ENCODE measurements at regions not wholly inside any gene's neighbourhood (a gene's known extent, or its start where the extent isn't known, plus 50 kb on each side); places are given as distances from the start of the nearest gene placed in this dataset.

- Histone ChIP-seq H3K4me3 (no peak overlapping the region), H3K9me3 (peaks cover 0 to 30% (median 14%) of the 10 kb centered on the region in 8 donors), H3K36me3 (no peaks in the 10 kb centered on the region), H3K27me3 (replicated peaks in 1 of 7) (peaks cover 0 to 12% (median 0%) of the 10 kb centered on the region in 7 donors), H3K4me1 (no peaks in the 10 kb centered on the region), H3K27ac (no peak overlapping the region)
- TF ChIP-seq, protein P1, sequence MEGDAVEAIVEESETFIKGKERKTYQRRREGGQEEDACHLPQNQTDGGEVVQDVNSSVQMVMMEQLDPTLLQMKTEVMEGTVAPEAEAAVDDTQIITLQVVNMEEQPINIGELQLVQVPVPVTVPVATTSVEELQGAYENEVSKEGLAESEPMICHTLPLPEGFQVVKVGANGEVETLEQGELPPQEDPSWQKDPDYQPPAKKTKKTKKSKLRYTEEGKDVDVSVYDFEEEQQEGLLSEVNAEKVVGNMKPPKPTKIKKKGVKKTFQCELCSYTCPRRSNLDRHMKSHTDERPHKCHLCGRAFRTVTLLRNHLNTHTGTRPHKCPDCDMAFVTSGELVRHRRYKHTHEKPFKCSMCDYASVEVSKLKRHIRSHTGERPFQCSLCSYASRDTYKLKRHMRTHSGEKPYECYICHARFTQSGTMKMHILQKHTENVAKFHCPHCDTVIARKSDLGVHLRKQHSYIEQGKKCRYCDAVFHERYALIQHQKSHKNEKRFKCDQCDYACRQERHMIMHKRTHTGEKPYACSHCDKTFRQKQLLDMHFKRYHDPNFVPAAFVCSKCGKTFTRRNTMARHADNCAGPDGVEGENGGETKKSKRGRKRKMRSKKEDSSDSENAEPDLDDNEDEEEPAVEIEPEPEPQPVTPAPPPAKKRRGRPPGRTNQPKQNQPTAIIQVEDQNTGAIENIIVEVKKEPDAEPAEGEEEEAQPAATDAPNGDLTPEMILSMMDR (IDR thresholded peaks at IDR 0.05 in 8 of 11, conservative IDR thresholded peaks at IDR 0.05 in 3 of 11): no peak
- TF ChIP-seq POLR2AphosphoS5 (IDR thresholded peaks at IDR 0.05) (no peak), POLR2A (IDR thresholded peaks at IDR 0.05) (no peak)
- WGBS, 5 donors: 87 to 97% (median 93%) methylated on average over 2 of the region's 2 CpGs
- DNase-seq: no peak
- intact Hi-C loops (cut with DNase I; ENCODE audit: low total_unique reads): no loop called here
Measured at GRCh38 chrX:39298821-39299220, 497.6 kb downstream of the MID1IP1 start.

DNA sequence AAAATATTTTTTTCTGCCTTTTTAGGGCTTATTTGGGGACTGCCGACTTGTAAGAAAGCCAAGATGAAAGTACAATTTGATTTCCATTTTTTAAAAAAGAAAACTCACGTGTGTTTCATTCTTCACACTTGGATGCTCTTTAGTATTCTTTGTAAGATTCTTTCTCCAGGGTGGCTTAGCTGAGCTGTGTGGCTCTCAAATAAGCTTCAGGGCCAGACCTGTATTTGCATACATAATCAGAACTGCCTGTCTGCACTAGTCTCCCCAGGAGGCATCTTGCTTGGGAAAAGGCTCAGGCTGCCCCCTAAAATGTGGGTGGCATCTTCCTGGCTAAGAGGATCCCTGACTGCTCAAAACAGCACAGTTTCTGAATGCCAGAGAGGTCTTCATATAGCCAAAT lies 498.4 kb downstream of the MID1IP1 start:
- DNase-seq: no peak
- intact Hi-C loops (cut with DNase I; ENCODE audit: low total_unique reads): no loop called here
- H3K4me3 ChIP-seq: no peak overlapping the region
- 42 to 79% (median 63%) methylated on average over 2 of the region's 2 CpGs for WGBS, 5 donors
- H3K4me1 ChIP-seq: no peaks in the 10 kb centered on the region
- TF ChIP-seq POLR2A (IDR thresholded peaks at IDR 0.05) (no peak), POLR2AphosphoS5 (IDR thresholded peaks at IDR 0.05) (no peak)
- TF ChIP-seq, protein P1 (IDR thresholded peaks at IDR 0.05 in 8 of 11, conservative IDR thresholded peaks at IDR 0.05 in 3 of 11): no peak
- no peaks in the 10 kb centered on the region for H3K36me3 ChIP-seq
- H3K9me3 ChIP-seq: peaks cover 0 to 30% (median 14%) of the 10 kb centered on the region in 8 donors
- peaks cover 0 to 8% (median 0%) of the 10 kb centered on the region in 7 donors for H3K27me3 ChIP-seq (replicated peaks in 1 of 7)
- no peak overlapping the region for H3K27ac ChIP-seq

GRCh38 chrX:39301036-39301435 lies 499.8 kb downstream of the MID1IP1 start:
- 67 to 100% (median 83%) methylated on average over 1 of the region's 1 CpG for WGBS, 5 donors
- Histone ChIP-seq H3K27ac (no peak overlapping the region), H3K36me3 (no peaks in the 10 kb centered on the region), H3K4me1 (no peaks in the 10 kb centered on the region), H3K4me3 (no peak overlapping the region), H3K9me3 (peaks cover 0 to 23% (median 14%) of the 10 kb centered on the region in 8 donors), H3K27me3 (replicated peaks in 1 of 7) (peaks cover 0 to 8% (median 0%) of the 10 kb centered on the region in 7 donors)
- intact Hi-C loops (cut with DNase I; ENCODE audit: low total_unique reads): no loop called here
- DNase-seq: no peak
- TF ChIP-seq, protein P1 (IDR thresholded peaks at IDR 0.05 in 8 of 11, conservative IDR thresholded peaks at IDR 0.05 in 3 of 11): no peak
- TF ChIP-seq POLR2AphosphoS5 (IDR thresholded peaks at IDR 0.05) (no peak), POLR2A (IDR thresholded peaks at IDR 0.05) (no peak)

- no peak for DNase-seq
- TF ChIP-seq POLR2A (IDR thresholded peaks at IDR 0.05) (no peak), POLR2AphosphoS5 (IDR thresholded peaks at IDR 0.05) (no peak)
- TF ChIP-seq, protein P1 (IDR thresholded peaks at IDR 0.05 in 8 of 11, conservative IDR thresholded peaks at IDR 0.05 in 3 of 11): no peak
- no peak overlapping the region for H3K4me3 ChIP-seq
- H3K27me3 ChIP-seq (replicated peaks in 1 of 7): peaks cover 0 to 8% (median 0%) of the 10 kb centered on the region in 7 donors
- no peaks in the 10 kb centered on the region for H3K36me3 ChIP-seq
- H3K4me1 ChIP-seq: no peaks in the 10 kb centered on the region
- intact Hi-C loops (cut with DNase I; ENCODE audit: low total_unique reads): no loop called here
- WGBS, 5 donors: 80 to 100% (median 92%) methylated on average over 1 of the region's 1 CpG; no CpG with 5 or more reads in 1 of the 5 donors
- H3K9me3 ChIP-seq: peaks cover 0 to 21% (median 14%) of the 10 kb centered on the region in 8 donors
- H3K27ac ChIP-seq: no peak overlapping the region
Measured at GRCh38 chrX:39302838-39303237, 501.6 kb downstream of the MID1IP1 start.

All from spleen (tissue), 11 donors.